ENCODE measurements at regions not wholly inside any gene's neighbourhood (a gene's known extent, or its start where the extent isn't known, plus 50 kb on each side); places are given as distances from the start of the nearest gene placed in this dataset.

DNA sequence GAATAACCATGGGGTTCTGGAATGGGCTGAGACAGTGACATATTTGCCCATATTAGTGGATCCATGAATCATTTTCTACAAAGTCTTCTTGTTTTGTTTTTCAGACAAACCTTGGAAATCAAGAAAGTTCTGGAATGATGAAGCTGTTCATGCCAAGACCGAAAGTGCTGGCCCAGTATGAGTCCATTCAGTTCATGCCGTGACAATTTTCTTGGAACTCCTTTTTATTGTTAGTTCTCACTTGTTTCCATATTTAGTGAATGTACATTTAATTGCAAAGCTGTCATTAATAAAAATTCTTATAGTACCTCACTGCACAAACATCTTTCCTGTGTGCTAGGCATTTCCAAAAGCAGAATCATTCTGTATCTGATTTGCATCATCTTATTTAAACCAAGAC, 100.6 kb upstream of the KCNJ15 start:
- TF ChIP-seq, protein P1, sequence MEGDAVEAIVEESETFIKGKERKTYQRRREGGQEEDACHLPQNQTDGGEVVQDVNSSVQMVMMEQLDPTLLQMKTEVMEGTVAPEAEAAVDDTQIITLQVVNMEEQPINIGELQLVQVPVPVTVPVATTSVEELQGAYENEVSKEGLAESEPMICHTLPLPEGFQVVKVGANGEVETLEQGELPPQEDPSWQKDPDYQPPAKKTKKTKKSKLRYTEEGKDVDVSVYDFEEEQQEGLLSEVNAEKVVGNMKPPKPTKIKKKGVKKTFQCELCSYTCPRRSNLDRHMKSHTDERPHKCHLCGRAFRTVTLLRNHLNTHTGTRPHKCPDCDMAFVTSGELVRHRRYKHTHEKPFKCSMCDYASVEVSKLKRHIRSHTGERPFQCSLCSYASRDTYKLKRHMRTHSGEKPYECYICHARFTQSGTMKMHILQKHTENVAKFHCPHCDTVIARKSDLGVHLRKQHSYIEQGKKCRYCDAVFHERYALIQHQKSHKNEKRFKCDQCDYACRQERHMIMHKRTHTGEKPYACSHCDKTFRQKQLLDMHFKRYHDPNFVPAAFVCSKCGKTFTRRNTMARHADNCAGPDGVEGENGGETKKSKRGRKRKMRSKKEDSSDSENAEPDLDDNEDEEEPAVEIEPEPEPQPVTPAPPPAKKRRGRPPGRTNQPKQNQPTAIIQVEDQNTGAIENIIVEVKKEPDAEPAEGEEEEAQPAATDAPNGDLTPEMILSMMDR (optimal IDR thresholded peaks at IDR 0.05 in 1 of 3, IDR thresholded peaks at IDR 0.05 in 1 of 3, conservative IDR thresholded peaks at IDR 0.05 in 1 of 3; ENCODE audit: extremely low read depth in 1 of 3, insufficient read depth in 2 of 3, low read length in 3 of 3) = no peak
- no peak for TF ChIP-seq EZH2 (IDR thresholded peaks at IDR 0.05; ENCODE audit: low read length)
- Histone ChIP-seq H3K4me3 (ENCODE audit: control insufficient read depth in 2 of 3, extremely low read depth in 1 of 3, insufficient read depth in 2 of 3, low read depth in 1 of 3, low read length in 3 of 3) (no peak overlapping the region), H3K9ac (ENCODE audit: control insufficient read depth, extremely low read depth, insufficient read depth, low read length) (no peak overlapping the region), H2AFZ (ENCODE audit: control insufficient read depth, low read length) (no peak overlapping the region), H3K27ac (ENCODE audit: control insufficient read depth, insufficient read depth, low read length) (no peak overlapping the region), H3K4me2 (ENCODE audit: control insufficient read depth, extremely low read depth, insufficient read depth, low read depth, low read length) (no peak overlapping the region), H4K20me1 (ENCODE audit: control insufficient read depth, extremely low read depth, insufficient read depth, low read length) (no peaks in the 10 kb centered on the region), H3K4me1 (ENCODE audit: control insufficient read depth, extremely low read depth, insufficient read depth, low read length) (peaks cover 5% of the 10 kb centered on the region), H3K9me1 (ENCODE audit: control insufficient read depth, extremely low read depth, insufficient read depth, low read length) (no peaks in the 10 kb centered on the region), H3K36me3 (ENCODE audit: control insufficient read depth in 2 of 2, extremely low read depth in 1 of 2, insufficient read depth in 2 of 2, low read length in 2 of 2) (no peaks in the 10 kb centered on the region), H3K27me3 (ENCODE audit: control insufficient read depth, extremely low read depth, insufficient read depth, low read length) (peaks cover 3% of the 10 kb centered on the region), H3K79me2 (ENCODE audit: control insufficient read depth, insufficient read depth, low read length) (no peaks in the 10 kb centered on the region), H3K9me3 (ENCODE audit: control insufficient read depth, low read depth, low read length) (no peaks in the 10 kb centered on the region)
- FAIRE-seq (no peak), DNase-seq (ENCODE audit: low read depth, low spot score) (no peak)
- dilution Hi-C loops (cut with MboI; ENCODE audit: extremely low pct_ligation_motif_present, low sequenced_read_pairs) = no loop called here

GRCh38 chr21:38159355-38159754, 97.4 kb upstream of the KCNJ15 start:
- FAIRE-seq = peak; percentile 36
- Histone ChIP-seq H3K27me3 (ENCODE audit: control insufficient read depth, extremely low read depth, insufficient read depth, low read length) (peaks cover 3% of the 10 kb centered on the region), H3K79me2 (ENCODE audit: control insufficient read depth, insufficient read depth, low read length) (no peaks in the 10 kb centered on the region), H3K4me2 (ENCODE audit: control insufficient read depth, extremely low read depth, insufficient read depth, low read depth, low read length) (peak overlapping the region; percentile 44), H3K9me1 (ENCODE audit: control insufficient read depth, extremely low read depth, insufficient read depth, low read length) (no peaks in the 10 kb centered on the region), H3K36me3 (ENCODE audit: control insufficient read depth in 2 of 2, extremely low read depth in 1 of 2, insufficient read depth in 2 of 2, low read length in 2 of 2) (no peaks in the 10 kb centered on the region), H3K4me3 (ENCODE audit: control insufficient read depth in 2 of 3, extremely low read depth in 1 of 3, insufficient read depth in 2 of 3, low read depth in 1 of 3, low read length in 3 of 3) (no peak overlapping the region), H3K4me1 (ENCODE audit: control insufficient read depth, extremely low read depth, insufficient read depth, low read length) (peaks cover 5% of the 10 kb centered on the region), H3K9ac (ENCODE audit: control insufficient read depth, extremely low read depth, insufficient read depth, low read length) (no peak overlapping the region), H4K20me1 (ENCODE audit: control insufficient read depth, extremely low read depth, insufficient read depth, low read length) (no peaks in the 10 kb centered on the region), H3K27ac (ENCODE audit: control insufficient read depth, insufficient read depth, low read length) (no peak overlapping the region), H3K9me3 (ENCODE audit: control insufficient read depth, low read depth, low read length) (no peaks in the 10 kb centered on the region), H2AFZ (ENCODE audit: control insufficient read depth, low read length) (no peak overlapping the region)
- dilution Hi-C loops (cut with MboI; ENCODE audit: extremely low pct_ligation_motif_present, low sequenced_read_pairs) = no loop called here
- no peak for TF ChIP-seq EZH2 (IDR thresholded peaks at IDR 0.05; ENCODE audit: low read length)
- TF ChIP-seq, protein P1 (optimal IDR thresholded peaks at IDR 0.05 in 1 of 3, IDR thresholded peaks at IDR 0.05 in 1 of 3, conservative IDR thresholded peaks at IDR 0.05 in 1 of 3; ENCODE audit: extremely low read depth in 1 of 3, insufficient read depth in 2 of 3, low read length in 3 of 3) = peak; percentile 67 to 89 (median 76)
- DNase-seq (ENCODE audit: low read depth, low spot score) = no peak

Measured in keratinocyte (primary cell).